Chondrocyte (in vitro differentiated cells): ENCODE measurements at regions not wholly inside any gene's neighbourhood (a gene's known extent, or its start where the extent isn't known, plus 50 kb on each side); places are given as distances from the start of the nearest gene placed in this dataset.

Experiments
- DNase-seq: peaks from one replicate; pipeline ENCODE4 v3.0.0; 2021; ENCODE audit warnings: mixed read lengths, low spot score
- H3K27ac Mint-ChIP-seq: one replicate; pipeline ENCODE4 v1.8.0; 2021; ENCODE audit warnings: mild to moderate bottlenecking, moderate library complexity, mixed read lengths; ENCODE audit not compliant: unreplicated experiment
- H3K27me3 Mint-ChIP-seq: 2 replicates; pipeline ENCODE4 v1.8.0; 2021; ENCODE audit warnings: low read depth, mixed read lengths
- H3K36me3 Mint-ChIP-seq: 2 replicates; pipeline ENCODE4 v1.8.0; 2021; ENCODE audit warnings: low read depth, mixed read lengths
- H3K4me1 Mint-ChIP-seq: 2 replicates; pipeline ENCODE4 v1.8.0; 2021; ENCODE audit warnings: low read depth, mild to moderate bottlenecking, mixed read lengths
- H3K4me3 Mint-ChIP-seq: one replicate; pipeline ENCODE4 v1.8.0; 2021; ENCODE audit warnings: mild to moderate bottlenecking, moderate library complexity, mixed read lengths; ENCODE audit not compliant: unreplicated experiment
- H3K9me3 Mint-ChIP-seq: 2 replicates; pipeline ENCODE4 v1.8.0; 2021; ENCODE audit warnings: low read depth, mixed read lengths
- CTCF ChIP-seq: fragments of 200-600 bp; sonication (generic); IDR thresholded peaks from 2 replicates; pipeline ENCODE4 v1.5.0; 2021; ENCODE audit warnings: antibody characterized with exemption, mild to moderate bottlenecking, moderate library complexity

- Mint-ChIP-seq H3K4me1 (peaks cover 5% of the 10 kb centered on the region), H3K9me3 (peaks cover 8% of the 10 kb centered on the region), H3K27ac (no peak overlapping the region), H3K27me3 (no peaks in the 10 kb centered on the region), H3K36me3 (peaks cover 1% of the 10 kb centered on the region), H3K4me3 (no peak overlapping the region)
- no peak for DNase-seq
- TF ChIP-seq CTCF: no peak
These were observed 510.4 kb upstream of the ADAMTS5 start for GRCh38 chr21:27477296-27477695.

- DNase-seq: no peak
- peaks cover 8% of the 10 kb centered on the region for H3K9me3 Mint-ChIP-seq
- H3K4me1 Mint-ChIP-seq: peaks cover 5% of the 10 kb centered on the region
- H3K27me3 Mint-ChIP-seq: no peaks in the 10 kb centered on the region
- peaks cover 1% of the 10 kb centered on the region for H3K36me3 Mint-ChIP-seq
- TF ChIP-seq CTCF: peak; percentile 81
- H3K27ac Mint-ChIP-seq: no peak overlapping the region
- no peak overlapping the region for H3K4me3 Mint-ChIP-seq
These were observed 509.8 kb upstream of the ADAMTS5 start for GRCh38 chr21:27476696-27477095.

GRCh38 chr21:27475363-27475955 lies 508.6 kb upstream of the ADAMTS5 start:
- Mint-ChIP-seq H3K36me3 (peaks cover 1% of the 10 kb centered on the region), H3K27me3 (no peaks in the 10 kb centered on the region), H3K9me3 (peaks cover 8% of the 10 kb centered on the region), H3K4me1 (peaks cover 5% of the 10 kb centered on the region), H3K4me3 (no peak overlapping the region), H3K27ac (no peak overlapping the region)
- no peak for DNase-seq
- no peak for TF ChIP-seq CTCF

- TF ChIP-seq CTCF: no peak
- Mint-ChIP-seq H3K27me3 (no peaks in the 10 kb centered on the region), H3K4me1 (peaks cover 6% of the 10 kb centered on the region), H3K9me3 (peaks cover 2% of the 10 kb centered on the region), H3K27ac (no peak overlapping the region), H3K36me3 (no peaks in the 10 kb centered on the region), H3K4me3 (no peak overlapping the region)
- no peak for DNase-seq
These were observed 500.5 kb upstream of the ADAMTS5 start for GRCh38 chr21:27467366-27467765.

- Mint-ChIP-seq H3K9me3 (peaks cover 2% of the 10 kb centered on the region), H3K36me3 (no peaks in the 10 kb centered on the region), H3K27ac (no peak overlapping the region), H3K4me1 (peaks cover 6% of the 10 kb centered on the region), H3K27me3 (no peaks in the 10 kb centered on the region), H3K4me3 (no peak overlapping the region)
- peak; percentile 40 for TF ChIP-seq CTCF
- no peak for DNase-seq
These were observed 499.3 kb upstream of the ADAMTS5 start for GRCh38 chr21:27466140-27466539.
